IMR-90 (cell line): ENCODE measurements at regions not wholly inside any gene's neighbourhood (a gene's known extent, or its start where the extent isn't known, plus 50 kb on each side); places are given as distances from the start of the nearest gene placed in this dataset.

ENCODE experiments used
- ATAC-seq: fragments of 200-7000 bp; cut with Tn5 transposase; 2 replicates; pipeline ENCODE4 v1.9.1; 2020; ENCODE audit warnings: low read depth, mild to moderate bottlenecking, moderate library complexity
- BruUV-seq: library from RNA; stranded (reverse); fragments of 400-500 nt; replicated peaks from 2 replicates; lab custom pipeline; 2021; lab: Mats Ljungman, UMichigan
- CTCF ChIA-PET: fragments of 300-600 bp; formaldehyde crosslinking; extraction: SDS; loops from one replicate; lab custom pipeline; 2021; ENCODE audit warnings: antibody characterized with exemption; lab: Yijun Ruan, JAX
- POLR2A ChIA-PET: fragments of 300-600 bp; sonication (Branson Sonifier 250); formaldehyde crosslinking; loops from one replicate; lab custom pipeline; 2022; ENCODE audit warnings: antibody characterized with exemption; ENCODE audit not compliant: unreplicated experiment; lab: Charles Lee
- DNase-seq: peaks from one replicate; pipeline ENCODE4 v3.0.0; 2013
- H2AFZ ChIP-seq: replicated peaks from 2 replicates; pipeline ENCODE3; 2013; ENCODE audit warnings: low read length, mild to moderate bottlenecking; ENCODE audit not compliant: poor library complexity
- H2AK5ac ChIP-seq: 2 replicates; pipeline ENCODE4 v1.6.1; 2013; ENCODE audit warnings: low read depth, low read length, inconsistent platforms
- H2AK9ac ChIP-seq: replicated peaks from 2 replicates; pipeline ENCODE3; 2013; ENCODE audit warnings: mild to moderate bottlenecking, low read depth, low read length, moderate library complexity; ENCODE audit not compliant: poor library complexity
- H2BK120ac ChIP-seq: 2 replicates; pipeline ENCODE4 v1.6.1; 2013; ENCODE audit warnings: low read depth, low read length, inconsistent platforms
- H2BK15ac ChIP-seq: 3 replicates; pipeline ENCODE4 v1.6.1; 2013; ENCODE audit warnings: low read depth, low read length, inconsistent platforms
- H2BK20ac ChIP-seq: 2 replicates; pipeline ENCODE4 v1.6.1; 2013; ENCODE audit warnings: low read depth, mild to moderate bottlenecking, inconsistent platforms, low read length, moderate library complexity
- H2BK5ac ChIP-seq: 2 replicates; pipeline ENCODE4 v1.6.1; 2013; ENCODE audit warnings: mild to moderate bottlenecking, low read depth, low read length, inconsistent platforms; ENCODE audit not compliant: poor library complexity, severe bottlenecking
- H3K14ac ChIP-seq: replicated peaks from 2 replicates; pipeline ENCODE4 v1.6.1; 2013; ENCODE audit warnings: low read depth, low read length, inconsistent platforms
- H3K18ac ChIP-seq: 2 replicates; pipeline ENCODE4 v1.6.1; 2013; ENCODE audit warnings: low read depth, low read length, control low read depth
- H3K23ac ChIP-seq: 2 replicates; pipeline ENCODE4 v1.6.1; 2013; ENCODE audit warnings: low read depth, low read length, inconsistent platforms
- H3K27ac ChIP-seq: 2 replicates; pipeline ENCODE4 v1.5.1; 2013; ENCODE audit warnings: mild to moderate bottlenecking, control low read depth, low read length; ENCODE audit not compliant: insufficient read depth
- H3K27me3 ChIP-seq: 2 replicates; pipeline ENCODE4 v1.6.1; 2013; ENCODE audit warnings: low read length; ENCODE audit not compliant: control insufficient read depth, insufficient read depth
- H3K36me3 ChIP-seq: 2 replicates; pipeline ENCODE4 v1.6.1; 2013; ENCODE audit warnings: low read length, mixed read lengths; ENCODE audit not compliant: control insufficient read depth, insufficient read depth
- H3K4ac ChIP-seq: 2 replicates; pipeline ENCODE4 v1.6.1; 2013; ENCODE audit warnings: low read depth, low read length, inconsistent platforms
- H3K4me1 ChIP-seq: 2 replicates; pipeline ENCODE4 v1.6.1; 2013; ENCODE audit warnings: low read length, mixed read lengths; ENCODE audit not compliant: control insufficient read depth, insufficient read depth
- H3K4me2 ChIP-seq: 2 replicates; pipeline ENCODE4 v1.6.1; 2013; ENCODE audit warnings: low read depth, mild to moderate bottlenecking, control low read depth, low read length, moderate library complexity
- H3K4me3 ChIP-seq: 2 replicates; pipeline ENCODE4 v1.5.1; 2013; ENCODE audit warnings: low read depth, mild to moderate bottlenecking, control low read depth, low read length, moderate library complexity; ENCODE audit not compliant: insufficient read depth
- H3K56ac ChIP-seq: 2 replicates; pipeline ENCODE4 v1.6.1; 2013; ENCODE audit warnings: low read length, inconsistent platforms; ENCODE audit not compliant: insufficient read depth; ENCODE audit errors: extremely low read depth
- H3K79me1 ChIP-seq, 2 experiments: 2 replicates each; pipeline ENCODE4 v1.6.1; 2013; ENCODE audit warnings: low read length in 2 of 2, inconsistent platforms in 1 of 2, low read depth in 1 of 2
- H3K9ac ChIP-seq: 2 replicates; pipeline ENCODE4 v1.6.1; 2013; ENCODE audit warnings: low read depth, low read length, control low read depth
- H3K9me1 ChIP-seq: 2 replicates; pipeline ENCODE4 v1.6.1; 2013; ENCODE audit warnings: low read length, inconsistent platforms; ENCODE audit not compliant: insufficient read depth
- H3K9me3 ChIP-seq: 2 replicates; pipeline ENCODE4 v1.6.1; 2013; ENCODE audit warnings: low read length; ENCODE audit not compliant: control insufficient read depth, insufficient read depth
- H4K20me1 ChIP-seq: 2 replicates; pipeline ENCODE4 v1.6.1; 2013; ENCODE audit warnings: low read length, inconsistent platforms; ENCODE audit not compliant: insufficient read depth
- H4K5ac ChIP-seq: 2 replicates; pipeline ENCODE4 v1.6.1; 2013; ENCODE audit warnings: mild to moderate bottlenecking, low read depth, low read length, control low read depth
- H4K8ac ChIP-seq, 2 experiments: 2 replicates each; pipeline ENCODE4 v1.6.1; 2013; ENCODE audit warnings: low read depth in 2 of 2, low read length in 2 of 2, control low read depth in 1 of 2, inconsistent platforms in 1 of 2
- H4K91ac ChIP-seq: 2 replicates; pipeline ENCODE4 v1.6.1; 2013; ENCODE audit warnings: low read depth, low read length, inconsistent platforms; ENCODE audit not compliant: insufficient read depth
- BHLHE40 ChIP-seq: fragments of 150-350 bp; IDR thresholded peaks from 2 replicates; pipeline ENCODE4 v1.6.1; 2016; ENCODE audit warnings: mild to moderate bottlenecking, low read depth, low read length
- CEBPB ChIP-seq: IDR thresholded peaks from 2 replicates; pipeline ENCODE4 v1.6.1; 2012; ENCODE audit warnings: low read depth, low read length, improper control_type of control experiment
- CHD1 ChIP-seq: IDR thresholded peaks from 2 replicates; pipeline ENCODE4 v1.6.1; 2012; ENCODE audit warnings: low read depth, low read length, improper control_type of control experiment
- FOS ChIP-seq: fragments of 150-350 bp; IDR thresholded peaks from 2 replicates; pipeline ENCODE4 v1.6.1; 2016; ENCODE audit warnings: low read depth, low read length
- MAFK ChIP-seq: IDR thresholded peaks from 2 replicates; pipeline ENCODE4 v1.6.1; 2012; ENCODE audit warnings: low read depth, low read length, improper control_type of control experiment
- MAZ ChIP-seq: IDR thresholded peaks from 2 replicates; pipeline ENCODE4 v1.6.1; 2012; ENCODE audit warnings: low read depth, mild to moderate bottlenecking, low read length, improper control_type of control experiment, moderate library complexity, borderline replicate concordance
- MXI1 ChIP-seq: IDR thresholded peaks from 2 replicates; pipeline ENCODE4 v1.6.1; 2012; ENCODE audit warnings: low read depth, mild to moderate bottlenecking, low read length, moderate library complexity, borderline replicate concordance
- NFE2L2 ChIP-seq: fragments of 150-350 bp; IDR thresholded peaks from 2 replicates; pipeline ENCODE4 v1.6.1; 2016; ENCODE audit warnings: low read depth, mild to moderate bottlenecking, low read length
- POLR2A ChIP-seq: IDR thresholded peaks from 2 replicates; pipeline ENCODE4 v1.6.1; 2012; ENCODE audit warnings: mild to moderate bottlenecking, low read depth, low read length
- RAD21 ChIP-seq: IDR thresholded peaks from 2 replicates; pipeline ENCODE4 v1.6.1; 2012; ENCODE audit warnings: low read length, improper control_type of control experiment
- RCOR1 ChIP-seq: IDR thresholded peaks from 2 replicates; pipeline ENCODE4 v1.6.1; 2012; ENCODE audit warnings: mild to moderate bottlenecking, low read length, improper control_type of control experiment; ENCODE audit not compliant: insufficient replicate concordance
- RFX5 ChIP-seq: IDR thresholded peaks from 2 replicates; pipeline ENCODE4 v1.8.0; 2012; ENCODE audit warnings: low read depth, mild to moderate bottlenecking, low read length, moderate library complexity
- SMC3 ChIP-seq: fragments of 150-350 bp; IDR thresholded peaks from 2 replicates; pipeline ENCODE4 v1.6.1; 2016; ENCODE audit warnings: low read depth, mild to moderate bottlenecking, antibody characterized with exemption, low read length, moderate library complexity
- WGBS, 2 experiments: methylation state at CpG; one replicate each; pipeline versions ENCODE4 v1.1.5 to v1.1.7; 2013; ENCODE audit warnings: missing lambda C conversion rate in 2 of 2; ENCODE audit not compliant: insufficient read length in 1 of 2; ENCODE audit errors: extremely low coverage in 2 of 2; 5-methylcytosine and 5-hydroxymethylcytosine counted together
- dilution Hi-C: fragments of 300-500 bp; cut with HindIII; formaldehyde crosslinking; loops from one replicate; pipeline ENCODE4 v1.14.3; 2018; ENCODE audit warnings: low sequenced_read_pairs; ENCODE audit not compliant: unreplicated experiment
- in situ Hi-C: fragments of 300-500 bp; cut with MboI; formaldehyde crosslinking; loops from 3 replicates; pipeline ENCODE4 v1.14.3; 2019; ENCODE audit warnings: low sequenced_read_pairs, inconsistent platforms, mixed read lengths
- intact Hi-C: fragments of 100-400 bp; cut with micrococcal nuclease; formaldehyde crosslinking; loops from 2 replicates; pipeline ENCODE4 v1.10.0; 2022
- TF ChIP-seq, protein P1 (sequence below): conservative IDR thresholded peaks from 2 replicates; pipeline ENCODE4 v1.5.1; 2012; ENCODE audit warnings: mild to moderate bottlenecking, low read depth, low read length, improper control_type of control experiment
- TF ChIP-seq, protein P2 (sequence below): fragments of 150-350 bp; IDR thresholded peaks from 2 replicates; pipeline ENCODE4 v1.6.1; 2017; ENCODE audit warnings: mild to moderate bottlenecking, antibody characterized with exemption, low read length, low read depth
- TF ChIP-seq, protein P3 (sequence below): fragments of 150-350 bp; IDR thresholded peaks from 2 replicates; pipeline ENCODE4 v1.6.1; 2016; ENCODE audit warnings: low read depth, mild to moderate bottlenecking, low read length, moderate library complexity, borderline replicate concordance

DNA sequence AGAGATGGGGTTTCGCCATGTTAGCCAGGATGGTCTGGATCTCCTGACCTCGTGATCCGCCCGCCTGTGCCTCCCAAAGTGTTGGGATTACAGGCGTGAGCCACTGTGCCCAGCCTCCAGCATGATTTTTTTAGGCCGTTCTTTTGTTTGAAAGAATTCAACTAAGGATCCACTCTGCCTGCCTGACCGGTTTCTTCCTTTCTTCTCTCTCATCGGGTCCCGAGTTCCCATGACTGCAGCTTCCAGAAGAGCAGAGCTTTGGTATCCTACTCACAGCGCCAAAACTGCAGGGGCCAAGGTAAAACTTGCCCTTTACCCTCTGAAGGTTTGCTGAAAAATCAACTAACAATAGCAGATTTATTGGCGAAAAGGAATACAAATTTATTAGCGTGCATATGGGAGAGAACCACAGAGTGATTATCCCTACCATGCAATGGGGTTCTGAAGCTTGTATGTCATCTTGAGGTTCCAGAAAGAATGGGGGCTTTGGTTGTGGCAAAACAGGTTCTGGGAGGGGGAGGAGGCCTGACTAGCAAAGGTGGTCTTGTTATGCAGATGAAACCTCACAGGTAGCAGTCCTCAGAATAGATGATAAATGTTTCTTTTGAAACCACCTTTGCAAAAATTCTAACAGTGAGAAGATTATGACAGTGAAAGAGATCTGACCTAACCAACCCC, 87.0 kb upstream of the MSH6 start:
- Histone ChIP-seq H3K4me1 (no peaks in the 10 kb centered on the region), H2BK120ac (no peak overlapping the region), H3K9ac (no peak overlapping the region), H3K14ac (no peak overlapping the region), H3K56ac (no peak overlapping the region), H3K9me3 (no peaks in the 10 kb centered on the region), H3K4me2 (no peak overlapping the region), H3K18ac (no peak overlapping the region), H2AFZ (no peak overlapping the region), H2BK20ac (no peak overlapping the region), H3K79me1 (no peaks in the 10 kb centered on the region), H4K20me1 (no peaks in the 10 kb centered on the region), H3K27ac (no peak overlapping the region), H3K4me3 (no peak overlapping the region), H3K23ac (no peak overlapping the region), H2AK5ac (no peak overlapping the region), H2AK9ac (no peak overlapping the region), H2BK5ac (no peak overlapping the region), H2BK15ac (no peak overlapping the region), H4K8ac (no peak overlapping the region), H4K5ac (no peak overlapping the region), H3K36me3 (no peaks in the 10 kb centered on the region), H4K91ac (no peak overlapping the region), H3K27me3 (peaks cover 20% of the 10 kb centered on the region), H3K9me1 (no peaks in the 10 kb centered on the region), H3K4ac (no peak overlapping the region)
- WGBS, 2 experiments, result 41% methylated on average over 3 of the region's 12 CpGs; no CpG with 5 or more reads in 1 of the 2 experiments
- POLR2A ChIA-PET, result no interaction called here
- CTCF ChIA-PET, result no interaction called here
- no peak for DNase-seq
- in situ Hi-C loops, result no loop called here
- no TSS peak for BruUV-seq
- ATAC-seq, result no peak
- intact Hi-C loops, result no loop called here
- TF ChIP-seq NFE2L2 (no peak), FOS (no peak), CEBPB (no peak), MAFK (no peak), BHLHE40 (no peak), SMC3 (no peak), RFX5 (no peak), RCOR1 (no peak), MAZ (no peak), CHD1 (no peak), POLR2A (no peak), MXI1 (no peak), RAD21 (no peak)
- TF ChIP-seq, protein P1, sequence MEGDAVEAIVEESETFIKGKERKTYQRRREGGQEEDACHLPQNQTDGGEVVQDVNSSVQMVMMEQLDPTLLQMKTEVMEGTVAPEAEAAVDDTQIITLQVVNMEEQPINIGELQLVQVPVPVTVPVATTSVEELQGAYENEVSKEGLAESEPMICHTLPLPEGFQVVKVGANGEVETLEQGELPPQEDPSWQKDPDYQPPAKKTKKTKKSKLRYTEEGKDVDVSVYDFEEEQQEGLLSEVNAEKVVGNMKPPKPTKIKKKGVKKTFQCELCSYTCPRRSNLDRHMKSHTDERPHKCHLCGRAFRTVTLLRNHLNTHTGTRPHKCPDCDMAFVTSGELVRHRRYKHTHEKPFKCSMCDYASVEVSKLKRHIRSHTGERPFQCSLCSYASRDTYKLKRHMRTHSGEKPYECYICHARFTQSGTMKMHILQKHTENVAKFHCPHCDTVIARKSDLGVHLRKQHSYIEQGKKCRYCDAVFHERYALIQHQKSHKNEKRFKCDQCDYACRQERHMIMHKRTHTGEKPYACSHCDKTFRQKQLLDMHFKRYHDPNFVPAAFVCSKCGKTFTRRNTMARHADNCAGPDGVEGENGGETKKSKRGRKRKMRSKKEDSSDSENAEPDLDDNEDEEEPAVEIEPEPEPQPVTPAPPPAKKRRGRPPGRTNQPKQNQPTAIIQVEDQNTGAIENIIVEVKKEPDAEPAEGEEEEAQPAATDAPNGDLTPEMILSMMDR, result no peak
- TF ChIP-seq, protein P2, sequence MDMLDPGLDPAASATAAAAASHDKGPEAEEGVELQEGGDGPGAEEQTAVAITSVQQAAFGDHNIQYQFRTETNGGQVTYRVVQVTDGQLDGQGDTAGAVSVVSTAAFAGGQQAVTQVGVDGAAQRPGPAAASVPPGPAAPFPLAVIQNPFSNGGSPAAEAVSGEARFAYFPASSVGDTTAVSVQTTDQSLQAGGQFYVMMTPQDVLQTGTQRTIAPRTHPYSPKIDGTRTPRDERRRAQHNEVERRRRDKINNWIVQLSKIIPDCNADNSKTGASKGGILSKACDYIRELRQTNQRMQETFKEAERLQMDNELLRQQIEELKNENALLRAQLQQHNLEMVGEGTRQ, result no peak
- TF ChIP-seq, protein P3, sequence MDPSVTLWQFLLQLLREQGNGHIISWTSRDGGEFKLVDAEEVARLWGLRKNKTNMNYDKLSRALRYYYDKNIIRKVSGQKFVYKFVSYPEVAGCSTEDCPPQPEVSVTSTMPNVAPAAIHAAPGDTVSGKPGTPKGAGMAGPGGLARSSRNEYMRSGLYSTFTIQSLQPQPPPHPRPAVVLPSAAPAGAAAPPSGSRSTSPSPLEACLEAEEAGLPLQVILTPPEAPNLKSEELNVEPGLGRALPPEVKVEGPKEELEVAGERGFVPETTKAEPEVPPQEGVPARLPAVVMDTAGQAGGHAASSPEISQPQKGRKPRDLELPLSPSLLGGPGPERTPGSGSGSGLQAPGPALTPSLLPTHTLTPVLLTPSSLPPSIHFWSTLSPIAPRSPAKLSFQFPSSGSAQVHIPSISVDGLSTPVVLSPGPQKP, result no peak
- dilution Hi-C loops, result no loop called here
